ENCODE measurements at regions not wholly inside any gene's neighbourhood (a gene's known extent, or its start where the extent isn't known, plus 50 kb on each side); places are given as distances from the start of the nearest gene placed in this dataset.

GRCh38 chr10:124302951-124303505, 115.7 kb downstream of the OAT start:
- no peak for DNase-seq

- DNase-seq, result no peak
These were observed 117.0 kb downstream of the OAT start for GRCh38 chr10:124301736-124302135.

DNA sequence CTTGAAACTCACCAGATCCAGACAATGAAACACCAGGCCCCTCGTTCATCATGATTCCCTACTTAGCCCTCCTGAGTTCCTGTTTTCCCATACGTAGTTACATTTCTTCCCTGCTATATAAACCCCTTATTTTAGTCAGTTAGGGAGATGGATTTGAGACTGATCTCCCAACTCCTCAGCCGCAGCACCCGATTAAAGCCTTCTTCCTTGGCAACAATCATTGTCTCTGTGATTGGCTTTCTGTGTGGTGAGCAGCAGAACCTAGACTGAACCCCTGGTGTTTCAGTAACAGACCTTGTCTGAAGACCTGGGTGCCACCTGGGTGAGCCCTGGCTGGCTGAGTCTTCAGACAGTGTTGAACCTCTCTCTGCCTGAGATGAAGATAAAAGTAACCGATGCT, 118.0 kb downstream of the OAT start:
- DNase-seq, result no peak

- no peak for DNase-seq
These were observed 118.5 kb downstream of the OAT start for GRCh38 chr10:124300224-124300623.

GRCh38 chr10:124299696-124300095, 119.0 kb downstream of the OAT start:
- no peak for DNase-seq

DNA sequence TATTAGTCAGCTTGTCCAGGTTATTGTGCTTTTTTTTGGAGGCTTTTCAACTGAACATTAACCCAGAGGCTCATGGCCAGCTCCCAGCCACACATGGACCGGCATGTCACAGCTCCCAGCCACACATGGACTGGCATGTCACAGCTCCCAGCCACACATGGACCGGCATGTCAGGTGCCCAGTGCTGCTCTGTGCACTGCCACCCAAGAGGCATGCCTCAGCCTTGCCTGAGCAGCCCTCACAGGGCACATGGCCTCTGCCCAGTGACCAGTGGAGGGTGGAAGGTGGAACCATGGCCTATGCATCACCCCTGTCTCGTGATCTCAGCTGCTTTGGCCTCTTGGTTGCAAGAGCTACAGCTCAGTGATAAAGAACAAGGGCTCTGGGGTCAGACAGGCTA, 119.8 kb downstream of the OAT start:
- no peak for DNase-seq

DNA sequence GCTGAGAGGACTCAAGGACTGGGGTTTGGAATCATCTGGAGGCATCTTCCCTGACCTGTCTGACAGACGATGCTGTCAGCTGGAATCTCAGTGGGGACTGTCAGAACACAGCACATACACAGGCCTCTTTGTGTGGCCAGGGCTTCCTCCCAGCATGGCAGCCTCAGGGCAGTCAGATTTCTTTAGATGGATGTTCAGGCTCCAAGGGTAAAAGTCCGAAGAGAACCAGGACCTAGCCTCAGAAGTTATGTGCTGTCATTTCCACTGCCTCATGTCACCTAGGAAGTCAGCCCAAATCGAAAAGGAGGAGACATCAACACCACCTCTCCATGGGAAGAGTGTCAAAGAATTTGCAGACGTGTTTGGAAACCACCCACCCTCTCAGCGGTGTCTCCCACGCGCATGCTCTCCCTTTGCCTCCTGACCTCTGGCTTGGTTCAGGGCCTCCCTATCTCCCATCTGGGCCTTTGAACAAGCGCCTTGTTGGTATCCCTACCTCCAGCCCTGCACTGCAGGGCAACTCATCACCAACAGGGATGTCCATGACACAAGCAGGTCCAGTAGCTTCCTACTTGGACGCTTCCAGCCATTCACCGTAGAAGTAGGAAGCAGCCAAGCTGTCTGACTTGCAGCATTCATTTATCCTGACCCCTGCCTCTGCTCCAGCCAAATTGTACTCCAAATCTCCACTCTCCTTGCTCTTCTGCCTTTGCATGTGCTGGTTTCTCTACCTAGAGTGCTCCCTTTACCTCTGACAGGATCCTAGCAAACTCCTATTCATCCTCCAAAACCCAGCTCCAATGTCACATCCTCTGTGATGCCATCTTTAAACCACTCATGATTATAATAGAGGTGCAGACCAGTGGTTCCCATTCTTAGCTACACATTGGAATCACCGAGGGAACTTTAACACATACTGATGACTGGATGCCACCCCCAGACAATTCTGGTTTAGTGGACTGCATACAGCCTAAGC, 121.6 kb downstream of the OAT start:
- no peak for DNase-seq

- DNase-seq, result peak in 1 of 2 experiments; percentile 5
These were observed 122.5 kb downstream of the OAT start for GRCh38 chr10:124296121-124296812.

- peak; percentile 76 to 91 for DNase-seq
These were observed 123.6 kb downstream of the OAT start for GRCh38 chr10:124294811-124295770.

- DNase-seq, result no peak
These were observed 124.9 kb downstream of the OAT start for GRCh38 chr10:124293616-124294449.

DNA sequence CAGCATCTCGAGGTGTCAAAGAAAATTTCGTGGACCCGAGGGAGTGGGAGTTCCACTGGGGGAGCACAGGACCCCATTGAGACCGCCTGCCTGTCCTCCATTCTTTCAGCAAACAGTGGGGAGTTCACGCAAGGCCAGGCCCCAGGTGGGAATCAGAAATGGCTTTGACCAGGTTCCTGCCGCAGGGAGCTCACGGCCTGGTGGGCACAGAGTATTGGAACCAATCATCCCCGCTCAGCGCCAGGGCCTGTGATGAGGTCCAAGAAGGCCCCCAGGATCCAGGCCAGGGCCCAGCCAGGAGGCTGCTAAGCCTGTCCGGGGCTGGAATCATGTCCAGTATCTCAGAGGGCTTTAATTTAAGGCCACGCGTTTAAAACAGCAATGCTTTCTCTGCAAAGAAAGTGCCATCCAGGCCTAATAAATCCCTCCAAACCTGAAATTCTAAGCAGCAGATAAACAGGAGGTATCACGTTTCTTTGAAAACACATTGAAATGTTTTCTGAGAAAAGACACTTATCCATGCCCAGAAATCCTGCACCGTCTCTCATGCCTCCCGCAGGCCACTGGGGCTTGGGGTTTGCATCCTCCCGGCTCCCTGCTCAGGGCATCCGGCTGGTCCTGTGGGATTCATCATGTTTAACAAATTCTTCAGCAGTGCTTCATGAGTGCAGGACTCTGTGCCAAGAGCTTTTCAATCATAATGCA, 125.7 kb downstream of the OAT start:
- DNase-seq, result no peak

GRCh38 chr10:124291001-124291701, 127.6 kb downstream of the OAT start:
- DNase-seq, result no peak

DNA sequence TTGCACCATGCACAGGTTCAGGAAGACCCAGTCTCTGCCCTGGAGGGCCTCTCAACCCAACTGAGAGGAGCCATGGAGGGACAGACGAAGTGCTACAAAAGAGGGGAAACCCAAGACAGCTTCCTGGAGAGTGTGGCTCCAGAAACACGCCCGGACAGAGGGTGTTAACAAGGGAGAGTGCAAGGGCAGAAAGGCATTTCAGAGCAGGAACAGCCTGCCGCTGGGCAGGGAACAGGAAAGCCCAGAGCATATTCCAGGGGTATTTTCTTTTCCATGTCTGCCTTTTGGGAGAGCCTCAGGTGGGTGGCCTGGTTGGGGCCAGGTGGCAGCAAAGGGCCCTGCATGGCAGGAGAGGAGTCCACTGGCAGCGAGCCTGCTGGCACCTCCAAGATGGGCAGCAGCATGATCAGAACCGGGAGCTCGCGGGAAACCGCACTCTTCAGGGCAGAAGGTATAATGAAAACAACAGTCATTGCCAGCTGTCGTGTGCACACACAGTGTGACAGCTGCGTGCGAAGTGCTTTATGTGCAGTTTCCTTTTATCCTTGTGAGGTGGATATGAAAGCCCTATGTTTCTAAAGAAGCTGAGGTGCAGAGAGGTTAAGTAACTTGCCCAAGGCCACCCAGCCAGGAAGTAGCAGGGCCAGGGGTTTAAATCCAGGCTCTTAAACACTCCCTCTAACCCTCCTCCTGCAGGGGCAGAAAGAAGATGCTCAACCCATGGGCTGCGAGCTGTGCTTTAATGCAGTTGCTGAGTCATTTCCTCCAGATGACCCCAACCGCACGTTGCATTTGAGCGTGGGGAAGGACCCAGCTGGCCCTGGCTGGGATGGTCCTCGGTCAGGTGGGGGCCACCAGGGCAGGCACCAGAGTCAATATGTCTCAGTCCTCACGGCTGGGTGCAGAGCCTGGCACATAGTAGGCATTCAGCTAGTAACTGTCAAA, 128.6 kb downstream of the OAT start:
- peak in 1 of 2 experiments; percentile 17 for DNase-seq

DNA sequence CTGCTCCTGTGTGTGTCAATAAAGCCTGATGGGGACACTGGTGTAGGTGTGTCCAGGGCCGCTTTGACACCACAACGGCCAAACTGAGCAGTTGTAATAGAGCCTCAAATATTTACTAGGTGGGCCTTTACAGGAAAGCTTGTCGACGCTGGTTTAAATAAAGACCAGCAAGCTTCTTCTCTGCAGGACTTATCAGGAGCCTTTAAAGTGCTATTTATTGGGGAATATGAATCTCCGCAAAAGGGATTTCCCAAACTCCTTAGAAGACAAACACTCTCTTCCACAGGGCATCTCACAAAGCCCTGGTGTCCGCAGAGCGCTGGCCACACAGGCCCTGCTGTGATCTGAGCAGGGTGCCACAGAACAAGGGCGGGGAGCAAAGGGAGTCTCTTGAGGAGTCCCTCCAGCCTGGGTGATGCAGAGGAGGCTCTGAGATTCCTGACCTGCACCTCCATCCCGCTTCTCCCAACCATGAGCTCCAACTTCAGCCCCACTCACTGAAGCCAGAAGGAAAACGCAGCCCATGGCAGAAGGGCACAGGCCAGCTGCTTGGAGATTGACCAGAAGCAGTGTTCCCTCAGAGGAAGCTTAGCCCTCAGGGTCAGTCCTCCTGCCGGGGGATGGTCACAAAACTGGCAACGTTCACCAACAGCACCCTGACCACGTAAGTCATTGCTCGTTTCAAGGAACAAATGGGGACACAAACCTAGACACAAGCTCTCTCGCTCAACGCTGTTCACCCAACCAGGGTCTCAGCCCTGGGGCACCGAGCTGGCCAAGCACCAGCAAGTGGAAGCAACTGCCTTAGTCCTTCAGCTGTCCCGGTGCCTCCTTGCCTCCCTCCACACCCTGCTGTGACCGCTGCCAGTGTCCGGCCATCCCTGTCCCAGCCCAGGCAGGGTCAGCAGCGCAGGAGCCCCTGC, 129.5 kb downstream of the OAT start:
- DNase-seq, result no peak

DNA sequence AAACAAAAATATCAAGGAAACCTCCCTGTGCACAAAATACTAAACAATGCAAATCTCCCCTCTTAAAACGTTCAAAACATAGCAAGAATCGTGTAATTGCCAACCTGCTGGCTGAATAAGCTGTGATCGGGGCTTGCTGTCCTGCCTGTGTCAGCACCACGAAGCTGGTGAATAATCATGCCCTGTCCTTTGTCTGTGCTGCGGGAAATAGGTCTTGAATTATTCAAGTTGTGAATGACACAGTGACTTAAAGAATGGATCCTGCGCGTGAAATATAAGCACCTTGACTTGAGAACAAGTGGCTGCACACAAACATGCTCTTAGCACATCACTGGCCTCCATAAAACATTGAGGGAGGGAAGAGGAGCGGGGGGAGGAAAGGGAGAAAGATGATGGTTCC, 130.2 kb downstream of the OAT start:
- no peak for DNase-seq

- DNase-seq, result no peak
These were observed 130.9 kb downstream of the OAT start for GRCh38 chr10:124287791-124288190.

- no peak for DNase-seq
These were observed 131.5 kb downstream of the OAT start for GRCh38 chr10:124287071-124287685.

Data from cerebellar nuclear complex (tissue), 1 donor.